GM12865 (cell line): ENCODE measurements at regions not wholly inside any gene's neighbourhood (a gene's known extent, or its start where the extent isn't known, plus 50 kb on each side); places are given as distances from the start of the nearest gene placed in this dataset.

Experiments
- DNase-seq: peaks from one replicate; pipeline ENCODE4 v3.0.0; 2010; ENCODE audit warnings: low read depth
- H3K4me3 ChIP-seq: 2 replicates; pipeline ENCODE4 v1.5.1; 2011; ENCODE audit warnings: mild to moderate bottlenecking, low read depth, low read length, control low read depth
- CTCF ChIP-seq: IDR thresholded peaks from 2 replicates; pipeline ENCODE4 v1.5.1; 2011; ENCODE audit warnings: low read length, control low read depth, low read depth, inconsistent platforms; ENCODE audit not compliant: insufficient read depth; ENCODE audit errors: missing control alignments

GRCh38 chr6:43861212-43861894 lies 91.3 kb downstream of the VEGFA start:
- no peak overlapping the region for H3K4me3 ChIP-seq
- no peak for TF ChIP-seq CTCF
- DNase-seq = no peak

GRCh38 chr6:43860285-43860684 lies 90.3 kb downstream of the VEGFA start:
- DNase-seq = no peak

GRCh38 chr6:43859213-43859612 lies 89.2 kb downstream of the VEGFA start:
- no peak for TF ChIP-seq CTCF
- no peak for DNase-seq
- no peak overlapping the region for H3K4me3 ChIP-seq

More at GRCh38 chr6:43860285-43860684, 90.3 kb downstream of the VEGFA start:
- H3K4me3 ChIP-seq = no peak overlapping the region
- TF ChIP-seq CTCF = no peak

GRCh38 chr6:43858161-43859153 lies 88.4 kb downstream of the VEGFA start:
- no peak for DNase-seq
- no peak for TF ChIP-seq CTCF
- H3K4me3 ChIP-seq = no peak overlapping the region

- no peak overlapping the region for H3K4me3 ChIP-seq
- DNase-seq = no peak
- no peak for TF ChIP-seq CTCF
Observed at GRCh38 chr6:43856005-43856765, 86.2 kb downstream of the VEGFA start.

GRCh38 chr6:43855247-43855646 lies 85.2 kb downstream of the VEGFA start:
- TF ChIP-seq CTCF = no peak
- peak; percentile 6 for DNase-seq
- H3K4me3 ChIP-seq = no peak overlapping the region
